PC-9 (cell line): ENCODE measurements at regions not wholly inside any gene's neighbourhood (a gene's known extent, or its start where the extent isn't known, plus 50 kb on each side); places are given as distances from the start of the nearest gene placed in this dataset.

Experiments used
- BruUV-seq: library from RNA; stranded (reverse); fragments of 400-500 nt; replicated peaks from 2 replicates; lab custom pipeline; 2021; lab: Mats Ljungman, UMichigan
- CTCF ChIA-PET: fragments of 300-600 bp; sonication (Branson Sonifier 250); formaldehyde crosslinking; loops from one replicate; lab custom pipeline; 2022; ENCODE audit warnings: antibody characterized with exemption; lab: Charles Lee
- POLR2A ChIA-PET: fragments of 300-600 bp; sonication (Branson Sonifier 250); formaldehyde crosslinking; loops from one replicate; lab custom pipeline; 2022; ENCODE audit warnings: antibody characterized with exemption; ENCODE audit not compliant: unreplicated experiment; lab: Charles Lee
- DNase-seq, 2 experiments: peaks; one replicate each; pipeline versions ENCODE4 v3.0.0 to v3.0.0-alpha.2; 2015 to 2022; ENCODE audit warnings: mixed read lengths in 1 of 2
- H2AFZ ChIP-seq: fragments of 200-600 bp; sonication (generic); 2 replicates; pipeline ENCODE4 v1.8.1; 2017; ENCODE audit warnings: antibody characterized with exemption
- H3F3A ChIP-seq: fragments of 200-600 bp; sonication (generic); 2 replicates; pipeline ENCODE4 v1.8.1; 2017; ENCODE audit warnings: antibody characterized with exemption, mild to moderate bottlenecking, low read depth; ENCODE audit not compliant: insufficient read depth
- H3K27ac ChIP-seq: fragments of 200-600 bp; sonication (generic); 2 replicates; pipeline ENCODE4 v1.6.1; 2016; ENCODE audit warnings: mixed run types
- H3K27me3 ChIP-seq: fragments of 200-600 bp; sonication (generic); 2 replicates; pipeline ENCODE4 v1.6.1; 2016; ENCODE audit warnings: low read depth, mixed run types; ENCODE audit not compliant: insufficient read depth
- H3K36me3 ChIP-seq: fragments of 200-600 bp; sonication (generic); 2 replicates; pipeline ENCODE4 v1.6.1; 2016; ENCODE audit warnings: low read depth, mixed run types
- H3K4me1 ChIP-seq: fragments of 200-600 bp; sonication (generic); replicated peaks from 2 replicates; pipeline ENCODE4 v1.6.1; 2016; ENCODE audit warnings: mixed run types; ENCODE audit not compliant: insufficient read depth
- H3K4me2 ChIP-seq: fragments of 200-600 bp; sonication (generic); 2 replicates; pipeline ENCODE4 v1.6.1; 2017; ENCODE audit warnings: mixed run types
- H3K4me3 ChIP-seq: fragments of 200-600 bp; sonication (generic); 2 replicates; pipeline ENCODE4 v1.6.1; 2016; ENCODE audit warnings: mixed run types
- H3K79me2 ChIP-seq: fragments of 200-600 bp; sonication (generic); 2 replicates; pipeline ENCODE4 v1.6.1; 2017; ENCODE audit warnings: low read depth, mixed run types
- H3K9me2 ChIP-seq: fragments of 200-600 bp; sonication (generic); 2 replicates; pipeline ENCODE4 v1.8.1; 2017; ENCODE audit warnings: mild to moderate bottlenecking; ENCODE audit not compliant: insufficient read depth
- H3K9me3 ChIP-seq: fragments of 200-600 bp; sonication (generic); 2 replicates; pipeline ENCODE4 v1.8.1; 2016; ENCODE audit warnings: low read depth; ENCODE audit not compliant: insufficient read depth
- H4K20me1 ChIP-seq: fragments of 200-600 bp; sonication (generic); 2 replicates; pipeline ENCODE4 v1.8.1; 2017; ENCODE audit not compliant: insufficient read depth
- EZH2 ChIP-seq: fragments of 200-600 bp; sonication (generic); IDR thresholded peaks from 2 replicates; pipeline ENCODE4 v1.8.0; 2017; ENCODE audit warnings: antibody characterized with exemption, low read depth
- intact Hi-C: fragments of 100-400 bp; cut with micrococcal nuclease; formaldehyde crosslinking; loops from one replicate; pipeline ENCODE4 v1.10.0; 2022; ENCODE audit not compliant: unreplicated experiment
- TF ChIP-seq, protein P1 (sequence below): fragments of 200-600 bp; sonication (generic); conservative IDR thresholded peaks from 2 replicates; pipeline ENCODE4 v1.6.1; 2017; ENCODE audit warnings: mixed run types, antibody characterized with exemption, mild to moderate bottlenecking, moderate library complexity

DNA sequence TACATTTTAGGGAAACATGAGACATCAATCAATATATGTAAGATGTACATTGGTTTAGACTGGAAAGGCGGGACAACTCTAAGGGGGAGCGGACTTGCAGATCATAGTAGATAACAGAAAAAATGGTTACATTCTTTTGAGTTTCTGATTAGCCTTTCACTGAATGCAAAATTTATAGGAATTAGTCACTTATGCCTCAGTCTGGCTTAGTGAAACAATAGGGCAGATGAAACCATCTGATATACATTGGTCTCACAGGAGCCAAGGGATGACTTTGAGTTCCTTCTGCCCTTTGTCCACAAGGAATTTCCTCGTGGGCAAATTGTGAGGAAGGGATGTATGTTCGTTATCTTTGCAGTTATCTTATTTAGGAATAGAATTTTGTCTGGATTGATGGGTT is 128.2 kb downstream of the ARSF start:
- BruUV-seq: no TSS peak

GRCh38 chrX:3167771-3168170 is 126.5 kb downstream of the ARSF start:
- Histone ChIP-seq H3K27me3 (peaks cover 52% of the 10 kb centered on the region), H3K4me1 (no peaks in the 10 kb centered on the region), H3K9me2 (no peaks in the 10 kb centered on the region), H3K79me2 (no peaks in the 10 kb centered on the region), H2AFZ (no peak overlapping the region), H3K36me3 (no peaks in the 10 kb centered on the region), H3F3A (no peaks in the 10 kb centered on the region), H4K20me1 (no peaks in the 10 kb centered on the region), H3K9me3 (no peaks in the 10 kb centered on the region), H3K27ac (no peak overlapping the region), H3K4me3 (no peak overlapping the region), H3K4me2 (no peak overlapping the region)
- no TSS peak for BruUV-seq
- no peak for DNase-seq
- intact Hi-C loops: no loop called here
- CTCF ChIA-PET: no interaction called here
- TF ChIP-seq, protein P1, sequence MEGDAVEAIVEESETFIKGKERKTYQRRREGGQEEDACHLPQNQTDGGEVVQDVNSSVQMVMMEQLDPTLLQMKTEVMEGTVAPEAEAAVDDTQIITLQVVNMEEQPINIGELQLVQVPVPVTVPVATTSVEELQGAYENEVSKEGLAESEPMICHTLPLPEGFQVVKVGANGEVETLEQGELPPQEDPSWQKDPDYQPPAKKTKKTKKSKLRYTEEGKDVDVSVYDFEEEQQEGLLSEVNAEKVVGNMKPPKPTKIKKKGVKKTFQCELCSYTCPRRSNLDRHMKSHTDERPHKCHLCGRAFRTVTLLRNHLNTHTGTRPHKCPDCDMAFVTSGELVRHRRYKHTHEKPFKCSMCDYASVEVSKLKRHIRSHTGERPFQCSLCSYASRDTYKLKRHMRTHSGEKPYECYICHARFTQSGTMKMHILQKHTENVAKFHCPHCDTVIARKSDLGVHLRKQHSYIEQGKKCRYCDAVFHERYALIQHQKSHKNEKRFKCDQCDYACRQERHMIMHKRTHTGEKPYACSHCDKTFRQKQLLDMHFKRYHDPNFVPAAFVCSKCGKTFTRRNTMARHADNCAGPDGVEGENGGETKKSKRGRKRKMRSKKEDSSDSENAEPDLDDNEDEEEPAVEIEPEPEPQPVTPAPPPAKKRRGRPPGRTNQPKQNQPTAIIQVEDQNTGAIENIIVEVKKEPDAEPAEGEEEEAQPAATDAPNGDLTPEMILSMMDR: no peak
- TF ChIP-seq EZH2: no peak
- POLR2A ChIA-PET: no interaction called here

More for the DNA sequence above, 128.2 kb downstream of the ARSF start:
- no peak overlapping the region for H2AFZ ChIP-seq
- H3K79me2 ChIP-seq: no peaks in the 10 kb centered on the region
- ChIA-PET CTCF (no interaction called here), POLR2A (no interaction called here)
- no peaks in the 10 kb centered on the region for H3K4me1 ChIP-seq
- no peak overlapping the region for H3K4me2 ChIP-seq
- no peaks in the 10 kb centered on the region for H3K9me3 ChIP-seq
- H3K36me3 ChIP-seq: no peaks in the 10 kb centered on the region
- intact Hi-C loops: no loop called here
- no peaks in the 10 kb centered on the region for H4K20me1 ChIP-seq
- peaks cover 53% of the 10 kb centered on the region for H3K27me3 ChIP-seq
- no peaks in the 10 kb centered on the region for H3K9me2 ChIP-seq
- no peak for DNase-seq
- no peaks in the 10 kb centered on the region for H3F3A ChIP-seq
- H3K27ac ChIP-seq: no peak overlapping the region
- TF ChIP-seq, protein P1: no peak
- TF ChIP-seq EZH2: no peak
- H3K4me3 ChIP-seq: no peak overlapping the region

GRCh38 chrX:3166670-3167455 is 125.6 kb downstream of the ARSF start:
- Histone ChIP-seq H3K9me2 (no peaks in the 10 kb centered on the region), H2AFZ (no peak overlapping the region), H3K4me3 (no peak overlapping the region), H3K79me2 (no peaks in the 10 kb centered on the region), H3K4me2 (no peak overlapping the region), H3K9me3 (no peaks in the 10 kb centered on the region), H3K27ac (no peak overlapping the region), H3K4me1 (no peaks in the 10 kb centered on the region), H3F3A (no peaks in the 10 kb centered on the region), H3K36me3 (no peaks in the 10 kb centered on the region), H4K20me1 (no peaks in the 10 kb centered on the region), H3K27me3 (peaks cover 47% of the 10 kb centered on the region)
- no peak for DNase-seq
- CTCF ChIA-PET: no interaction called here
- BruUV-seq: no TSS peak
- no peak for TF ChIP-seq EZH2
- TF ChIP-seq, protein P1: no peak
- POLR2A ChIA-PET: no interaction called here
- intact Hi-C loops: no loop called here
